BE2C (cell line): ENCODE measurements at regions not wholly inside any gene's neighbourhood (a gene's known extent, or its start where the extent isn't known, plus 50 kb on each side); places are given as distances from the start of the nearest gene placed in this dataset.

ENCODE experiments used
- DNase-seq: peaks from one replicate; pipeline ENCODE4 v3.0.0-alpha.2; 2020
- H3K27me3 ChIP-seq: fragments of 250-450 bp; sonication (Bioruptor Pico); 2 replicates; pipeline ENCODE4 v1.5.1; 2020; ENCODE audit warnings: mild to moderate bottlenecking
- H3K36me3 ChIP-seq: fragments of 250-450 bp; sonication (Bioruptor Pico); 2 replicates; pipeline ENCODE4 v1.5.1; 2020; ENCODE audit warnings: mild to moderate bottlenecking
- H3K4me1 ChIP-seq: fragments of 250-450 bp; sonication (Bioruptor Pico); 2 replicates; pipeline ENCODE4 v1.5.1; 2020
- H3K4me3 ChIP-seq: 2 replicates; pipeline ENCODE4 v1.5.1; 2011; ENCODE audit warnings: low read depth, low read length
- H3K9me3 ChIP-seq: fragments of 250-450 bp; sonication (Bioruptor Pico); 2 replicates; pipeline ENCODE4 v1.5.1; 2020
- CTCF ChIP-seq: IDR thresholded peaks from 2 replicates; pipeline ENCODE4 v1.5.1; 2012; ENCODE audit warnings: mild to moderate bottlenecking, low read depth, low read length

- TF ChIP-seq CTCF, result no peak
- Histone ChIP-seq H3K4me3 (no peak overlapping the region), H3K36me3 (no peaks in the 10 kb centered on the region), H3K4me1 (no peaks in the 10 kb centered on the region), H3K9me3 (no peaks in the 10 kb centered on the region), H3K27me3 (no peaks in the 10 kb centered on the region)
- DNase-seq, result no peak
Observed at GRCh38 chr4:123522646-123523045, 126.1 kb downstream of the SPRY1 start.

GRCh38 chr4:123524958-123525628 lies 128.5 kb downstream of the SPRY1 start:
- no peaks in the 10 kb centered on the region for H3K36me3 ChIP-seq
- TF ChIP-seq CTCF, result no peak
- H3K4me3 ChIP-seq, result no peak overlapping the region
- DNase-seq, result no peak
- H3K9me3 ChIP-seq, result no peaks in the 10 kb centered on the region
- H3K27me3 ChIP-seq, result no peaks in the 10 kb centered on the region
- no peaks in the 10 kb centered on the region for H3K4me1 ChIP-seq

GRCh38 chr4:123526511-123526910 lies 129.9 kb downstream of the SPRY1 start:
- DNase-seq, result no peak
- TF ChIP-seq CTCF, result no peak
- H3K36me3 ChIP-seq, result no peaks in the 10 kb centered on the region
- H3K27me3 ChIP-seq, result no peaks in the 10 kb centered on the region
- H3K9me3 ChIP-seq, result no peaks in the 10 kb centered on the region
- no peaks in the 10 kb centered on the region for H3K4me1 ChIP-seq
- no peak overlapping the region for H3K4me3 ChIP-seq

GRCh38 chr4:123528501-123529277 lies 132.1 kb downstream of the SPRY1 start:
- no peak for DNase-seq
- no peak for TF ChIP-seq CTCF
- no peak overlapping the region for H3K4me3 ChIP-seq
- no peaks in the 10 kb centered on the region for H3K9me3 ChIP-seq
- no peaks in the 10 kb centered on the region for H3K27me3 ChIP-seq
- H3K36me3 ChIP-seq, result no peaks in the 10 kb centered on the region
- H3K4me1 ChIP-seq, result no peaks in the 10 kb centered on the region

- no peaks in the 10 kb centered on the region for H3K36me3 ChIP-seq
- no peaks in the 10 kb centered on the region for H3K9me3 ChIP-seq
- H3K4me3 ChIP-seq, result no peak overlapping the region
- H3K27me3 ChIP-seq, result no peaks in the 10 kb centered on the region
- no peak for TF ChIP-seq CTCF
- no peak for DNase-seq
- H3K4me1 ChIP-seq, result no peaks in the 10 kb centered on the region
Observed at GRCh38 chr4:123529278-123529568, 132.6 kb downstream of the SPRY1 start.

GRCh38 chr4:123530357-123530756 lies 133.8 kb downstream of the SPRY1 start:
- Histone ChIP-seq H3K36me3 (no peaks in the 10 kb centered on the region), H3K27me3 (no peaks in the 10 kb centered on the region), H3K9me3 (no peaks in the 10 kb centered on the region), H3K4me3 (no peak overlapping the region), H3K4me1 (no peaks in the 10 kb centered on the region)
- DNase-seq, result no peak
- no peak for TF ChIP-seq CTCF
